SU-DHL-6 (cell line): ENCODE measurements at regions not wholly inside any gene's neighbourhood (a gene's known extent, or its start where the extent isn't known, plus 50 kb on each side); places are given as distances from the start of the nearest gene placed in this dataset.

Source experiments
- H2AFZ ChIP-seq: fragments of 200-600 bp; sonication (generic); 2 replicates; pipeline ENCODE4 v1.6.1; 2014; ENCODE audit warnings: low read depth, mild to moderate bottlenecking, moderate library complexity, mixed read lengths, antibody characterized with exemption, low read length; ENCODE audit not compliant: severe bottlenecking
- H3F3A ChIP-seq: fragments of 200-600 bp; shearing (Covaris generic); 2 replicates; pipeline ENCODE4 v1.6.0; 2016; ENCODE audit warnings: antibody characterized with exemption, mild to moderate bottlenecking; ENCODE audit not compliant: insufficient read depth
- H3K27ac ChIP-seq: fragments of 200-600 bp; sonication (generic); 2 replicates; pipeline ENCODE4 v1.5.1; 2016; ENCODE audit warnings: low read depth, mild to moderate bottlenecking, low read length, moderate library complexity, mixed read lengths
- H3K27me3 ChIP-seq: fragments of 200-600 bp; sonication (generic), shearing (Covaris generic); 2 replicates; pipeline ENCODE4 v1.6.0; 2014; ENCODE audit warnings: mild to moderate bottlenecking, low read length
- H3K36me3 ChIP-seq: fragments of 200-600 bp; sonication (generic); 2 replicates; pipeline ENCODE4 v1.6.1; 2014; ENCODE audit warnings: mild to moderate bottlenecking, low read length, mixed read lengths
- H3K4me2 ChIP-seq: fragments of 300-600, 200-600 bp; shearing (Covaris generic), sonication (generic); 2 replicates; pipeline ENCODE4 v1.6.0; 2014; ENCODE audit warnings: low read length, low read depth, mild to moderate bottlenecking; ENCODE audit not compliant: poor library complexity, severe bottlenecking
- H3K4me3 ChIP-seq: fragments of 200-600 bp; sonication (generic); 2 replicates; pipeline ENCODE4 v1.5.1; 2014; ENCODE audit warnings: antibody characterized with exemption, low read length, mild to moderate bottlenecking, mixed read lengths; ENCODE audit not compliant: insufficient read depth, poor library complexity, severe bottlenecking
- H3K79me2 ChIP-seq: fragments of 200-600 bp; sonication (generic); 2 replicates; pipeline ENCODE4 v1.6.1; 2014; ENCODE audit warnings: mild to moderate bottlenecking, low read length, moderate library complexity; ENCODE audit not compliant: insufficient read depth
- H3K9ac ChIP-seq: fragments of 200-600 bp; sonication (generic); 2 replicates; pipeline ENCODE4 v1.7.0; 2014; ENCODE audit warnings: mild to moderate bottlenecking, low read length
- H3K9me2 ChIP-seq: fragments of 200-600 bp; sonication (generic); replicated peaks from 2 replicates; pipeline ENCODE4 v1.6.1; 2014; ENCODE audit warnings: low read length; ENCODE audit not compliant: insufficient read depth
- H3K9me3 ChIP-seq: fragments of 200-600 bp; sonication (generic); 2 replicates; pipeline ENCODE4 v1.6.1; 2014; ENCODE audit warnings: low read length, mixed read lengths; ENCODE audit not compliant: insufficient read depth
- H4K20me1 ChIP-seq: fragments of 200-600 bp; sonication (generic); 2 replicates; pipeline ENCODE4 v1.6.1; 2014; ENCODE audit warnings: low read depth, mild to moderate bottlenecking, antibody characterized with exemption, low read length, moderate library complexity, mixed read lengths
- CTCF ChIP-seq: fragments of 200-600 bp; sonication (generic); IDR thresholded peaks from one replicate; pipeline ENCODE4 v1.5.1; 2017; ENCODE audit warnings: antibody characterized with exemption, mild to moderate bottlenecking, low read length, moderate library complexity; ENCODE audit not compliant: insufficient read depth, poor library complexity, severe bottlenecking
- EZH2phosphoT487 ChIP-seq: fragments of 200-600 bp; sonication (generic), shearing (Covaris generic); conservative IDR thresholded peaks from 2 replicates; pipeline ENCODE4 v1.6.1; 2018; ENCODE audit warnings: mild to moderate bottlenecking, antibody characterized with exemption, low read length, moderate library complexity, mixed read lengths

GRCh38 chr4:63904201-63904600 lies 505.0 kb downstream of the TECRL start:
- Histone ChIP-seq H3K27me3 (no peaks in the 10 kb centered on the region), H3K9me2 (no peaks in the 10 kb centered on the region), H3K9ac (no peak overlapping the region), H2AFZ (no peak overlapping the region), H3K79me2 (no peaks in the 10 kb centered on the region), H3K4me3 (no peak overlapping the region), H4K20me1 (no peaks in the 10 kb centered on the region), H3K9me3 (no peaks in the 10 kb centered on the region), H3K4me2 (no peak overlapping the region), H3K27ac (no peak overlapping the region), H3F3A (no peaks in the 10 kb centered on the region), H3K36me3 (no peaks in the 10 kb centered on the region)
- TF ChIP-seq CTCF (no peak), EZH2phosphoT487 (no peak)

- no peaks in the 10 kb centered on the region for H3F3A ChIP-seq
- TF ChIP-seq CTCF (no peak), EZH2phosphoT487 (no peak)
- H3K36me3 ChIP-seq = no peaks in the 10 kb centered on the region
- no peaks in the 10 kb centered on the region for H3K9me2 ChIP-seq
- H2AFZ ChIP-seq = no peak overlapping the region
- H4K20me1 ChIP-seq = no peaks in the 10 kb centered on the region
- H3K4me2 ChIP-seq = no peak overlapping the region
- H3K79me2 ChIP-seq = no peaks in the 10 kb centered on the region
- H3K27me3 ChIP-seq = no peaks in the 10 kb centered on the region
- H3K9ac ChIP-seq = no peak overlapping the region
- H3K27ac ChIP-seq = no peak overlapping the region
- H3K4me3 ChIP-seq = no peak overlapping the region
- no peaks in the 10 kb centered on the region for H3K9me3 ChIP-seq
These were observed 507.9 kb downstream of the TECRL start for GRCh38 chr4:63901304-63901703.

GRCh38 chr4:63898961-63899360 lies 510.3 kb downstream of the TECRL start:
- Histone ChIP-seq H3K27ac (no peak overlapping the region), H3K9me3 (no peaks in the 10 kb centered on the region), H4K20me1 (no peaks in the 10 kb centered on the region), H3F3A (no peaks in the 10 kb centered on the region), H3K9ac (no peak overlapping the region), H3K4me2 (no peak overlapping the region), H2AFZ (no peak overlapping the region), H3K27me3 (no peaks in the 10 kb centered on the region), H3K79me2 (no peaks in the 10 kb centered on the region), H3K4me3 (no peak overlapping the region), H3K9me2 (no peaks in the 10 kb centered on the region), H3K36me3 (no peaks in the 10 kb centered on the region)
- no peak for TF ChIP-seq CTCF
- TF ChIP-seq EZH2phosphoT487 = no peak
